Pancreas (tissue), 10 donors: ENCODE measurements at regions not wholly inside any gene's neighbourhood (a gene's known extent, or its start where the extent isn't known, plus 50 kb on each side); places are given as distances from the start of the nearest gene placed in this dataset.
A peak's percentile ranks its signal among the peaks of the same experiment; 100 is the strongest.
"Not testable (repeated sequence)": the region's sequence is repeated elsewhere in the genome, so short reads cannot be mapped to it uniquely, and the experiment has no call there.

Experiments used
- ATAC-seq, 4 donors: fragments of 200-7000 bp; cut with Tn5 transposase; one replicate each; pipeline versions ENCODE4 v1.8.0 to v1.9.1; 2020; ENCODE audit warnings: mild to moderate bottlenecking in 4 of 4, moderate library complexity in 4 of 4
- DNase-seq, 6 donors: peaks; one replicate each; pipeline ENCODE4 v3.0.0-alpha.2; 2020
- FAIRE-seq: peaks from 2 replicates; lab custom pipeline; 2012; peaks lifted over from hg19 to GRCh38; lab: Jason Lieb, UNC
- H3K27ac ChIP-seq, 4 donors: fragments of 200-600 bp; sonication (generic); 1 replicate in 3 of 4; 2 replicates in 1 of 4; pipeline versions ENCODE4 v1.5.0 to v1.8.0; 2020
- H3K27me3 ChIP-seq, 4 donors: fragments of 200-600 bp; one replicate each; pipeline ENCODE4 v1.8.0; 2021
- H3K36me3 ChIP-seq, 3 donors: fragments of 200-600 bp; sonication (generic) in 1 of 3; one replicate each; pipeline versions ENCODE4 v1.5.0 to v1.8.0; 2020 to 2021
- H3K4me1 ChIP-seq, 3 donors: fragments of 200-600 bp; one replicate each; pipeline ENCODE4 v1.8.0; 2021
- H3K4me3 ChIP-seq, 4 donors: fragments of 200-600 bp; sonication (generic) in 2 of 4; one replicate each; pipeline versions ENCODE4 v1.5.0 to v1.8.0; 2020 to 2021
- H3K9me3 ChIP-seq, 4 donors: fragments of 200-600 bp; one replicate each; pipeline ENCODE4 v1.8.0; 2021
- CTCF ChIP-seq, 4 donors: fragments of 200-600 bp; sonication (generic) in 3 of 4; IDR thresholded peaks; one replicate each; pipeline versions ENCODE4 v1.5.0 to v1.8.0; 2021; ENCODE audit warnings: antibody characterized with exemption in 4 of 4
- WGBS, 2 donors: extraction: QIAGEN DNeasy Blood & Tissue Kit; methylation state at CpG; one replicate each; pipeline ENCODE4 v1.1.7; 2013; 5-methylcytosine and 5-hydroxymethylcytosine counted together
- intact Hi-C, 3 donors: fragments of 100-400 bp; cut with DNase I; formaldehyde crosslinking; loops; one replicate each; pipeline versions ENCODE4 v1.11.1 to v1.14.2; 2022
- donor health status: healthy with polysubstance abuse.
- donor health status: DM: no; HTN: no; CAD: no; lungs with moderate emphysema.
- donor health status: DM: no; HTN: no; CAD: no.
- donor health status: control.
- donor health status: control.
- donor health status: Bipolar disorder and iron deficiency.
- donor health status: DM: yes; HTN: yes; CAD: no.
- donor health status: DM: no; HTN: no; CAD: no.
- donor health status: DM: no; HTN: no; CAD: no.
- donor health status: DM: yes; HTN: yes; CAD: no.

GRCh38 chr16:29158785-29159184 is 173.9 kb downstream of the LAT start:
- 77 to 93% methylated on average over 29 of the region's 29 CpGs for WGBS, 2 donors
- H3K4me1 ChIP-seq = no peaks in the 10 kb centered on the region
- intact Hi-C loops = no loop called here
- no peaks in the 10 kb centered on the region for H3K36me3 ChIP-seq
- H3K9me3 ChIP-seq = no peaks in the 10 kb centered on the region
- no peak for FAIRE-seq
- peak in 2 of 4 donors; percentile 6 to 18 for ATAC-seq
- H3K4me3 ChIP-seq = no peak overlapping the region
- no peaks in the 10 kb centered on the region for H3K27me3 ChIP-seq
- no peak overlapping the region for H3K27ac ChIP-seq
- TF ChIP-seq CTCF (IDR thresholded peaks at IDR 0.05) = no peak
- DNase-seq = no peak

- H3K4me3 ChIP-seq, H3K36me3 ChIP-seq, H3K9me3 ChIP-seq, ATAC-seq, FAIRE-seq, intact Hi-C loops, DNase-seq, H3K4me1 ChIP-seq, H3K27me3 ChIP-seq: not testable (repeated sequence)
- peak overlapping the region in 1 of 4 donors; percentile 61 for H3K27ac ChIP-seq
- 76 to 81% methylated on average over 37 of the region's 37 CpGs for WGBS, 2 donors
Observed at GRCh38 chr16:29158031-29158784, 173.4 kb downstream of the LAT start.

GRCh38 chr16:29157051-29157923 is 172.4 kb downstream of the LAT start:
- intact Hi-C loops, FAIRE-seq, H3K4me3 ChIP-seq, H3K36me3 ChIP-seq, DNase-seq, H3K9me3 ChIP-seq, H3K4me1 ChIP-seq, H3K27me3 ChIP-seq: not testable (repeated sequence)
- ATAC-seq = peak in 3 of 4 donors; percentile 57 to 80 (median 74)
- peak overlapping the region in 2 of 4 donors; percentile 60 to 61 for H3K27ac ChIP-seq
- WGBS, 2 donors = 46 to 50% methylated on average over 22 of the region's 22 CpGs

GRCh38 chr16:29156511-29156910 is 171.7 kb downstream of the LAT start:
- H3K4me3 ChIP-seq = no peak overlapping the region
- WGBS, 2 donors = 49 to 63% methylated on average over 11 of the region's 11 CpGs
- peak overlapping the region in 2 of 4 donors; percentile 11 to 12 for H3K27ac ChIP-seq
- no peaks in the 10 kb centered on the region for H3K27me3 ChIP-seq
- no peaks in the 10 kb centered on the region for H3K4me1 ChIP-seq
- intact Hi-C loops = no loop called here
- TF ChIP-seq CTCF (IDR thresholded peaks at IDR 0.05) = no peak
- H3K9me3 ChIP-seq = no peaks in the 10 kb centered on the region
- FAIRE-seq (no peak), DNase-seq (no peak), ATAC-seq (peak in 1 of 4 donors; percentile 13)
- no peaks in the 10 kb centered on the region for H3K36me3 ChIP-seq

GRCh38 chr16:29155866-29156200 is 171.0 kb downstream of the LAT start:
- DNase-seq, H3K9me3 ChIP-seq, H3K27ac ChIP-seq, H3K4me3 ChIP-seq, intact Hi-C loops, ATAC-seq, H3K4me1 ChIP-seq, FAIRE-seq, H3K27me3 ChIP-seq, H3K36me3 ChIP-seq: not testable (repeated sequence)
- 82 to 90% methylated on average over 15 to 17 of the region's 17 CpGs for WGBS, 2 donors

- H3K27ac ChIP-seq, intact Hi-C loops, ATAC-seq, H3K4me1 ChIP-seq, H3K27me3 ChIP-seq, H3K36me3 ChIP-seq, FAIRE-seq, H3K4me3 ChIP-seq, H3K9me3 ChIP-seq, DNase-seq: not testable (repeated sequence)
- 68 to 71% methylated on average over 28 to 29 of the region's 29 CpGs for WGBS, 2 donors
Observed at GRCh38 chr16:29155131-29155865, 170.4 kb downstream of the LAT start.
